B cell (primary cell): ENCODE measurements at regions not wholly inside any gene's neighbourhood (a gene's known extent, or its start where the extent isn't known, plus 50 kb on each side); places are given as distances from the start of the nearest gene placed in this dataset.

Source experiments
- EZH2 ChIP-seq: IDR thresholded peaks from 2 replicates; pipeline ENCODE4 v1.6.1; 2012; ENCODE audit warnings: borderline replicate concordance, low read depth, mild to moderate bottlenecking, moderate library complexity, low read length; ENCODE audit not compliant: insufficient read depth, poor library complexity, severe bottlenecking
- TF ChIP-seq, protein P1 (sequence below): fragments of 200-600 bp; IDR thresholded peaks from one replicate; pipeline ENCODE4 v1.8.0; 2022; ENCODE audit warnings: antibody characterized with exemption, mild to moderate bottlenecking

DNA sequence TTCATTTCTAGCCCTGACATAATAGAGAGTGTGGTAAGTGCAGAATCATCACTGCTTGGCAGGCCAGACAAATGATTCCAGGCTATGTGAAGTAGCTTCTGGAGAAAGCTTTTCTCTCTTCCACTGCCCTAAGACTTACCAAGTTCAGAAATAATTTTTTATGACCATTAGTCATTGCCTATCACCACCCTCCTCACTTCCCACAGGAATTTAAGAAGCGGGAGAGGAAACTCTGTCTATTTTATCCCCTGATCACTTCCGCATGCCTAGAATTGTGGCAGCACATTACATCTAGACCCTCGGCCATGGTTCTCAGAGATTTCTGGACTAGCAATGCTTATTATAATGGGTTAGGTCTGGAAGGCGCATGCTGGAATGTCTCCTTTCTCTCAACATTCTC, 397.8 kb upstream of the NR2F2 start:
- TF ChIP-seq, protein P1, sequence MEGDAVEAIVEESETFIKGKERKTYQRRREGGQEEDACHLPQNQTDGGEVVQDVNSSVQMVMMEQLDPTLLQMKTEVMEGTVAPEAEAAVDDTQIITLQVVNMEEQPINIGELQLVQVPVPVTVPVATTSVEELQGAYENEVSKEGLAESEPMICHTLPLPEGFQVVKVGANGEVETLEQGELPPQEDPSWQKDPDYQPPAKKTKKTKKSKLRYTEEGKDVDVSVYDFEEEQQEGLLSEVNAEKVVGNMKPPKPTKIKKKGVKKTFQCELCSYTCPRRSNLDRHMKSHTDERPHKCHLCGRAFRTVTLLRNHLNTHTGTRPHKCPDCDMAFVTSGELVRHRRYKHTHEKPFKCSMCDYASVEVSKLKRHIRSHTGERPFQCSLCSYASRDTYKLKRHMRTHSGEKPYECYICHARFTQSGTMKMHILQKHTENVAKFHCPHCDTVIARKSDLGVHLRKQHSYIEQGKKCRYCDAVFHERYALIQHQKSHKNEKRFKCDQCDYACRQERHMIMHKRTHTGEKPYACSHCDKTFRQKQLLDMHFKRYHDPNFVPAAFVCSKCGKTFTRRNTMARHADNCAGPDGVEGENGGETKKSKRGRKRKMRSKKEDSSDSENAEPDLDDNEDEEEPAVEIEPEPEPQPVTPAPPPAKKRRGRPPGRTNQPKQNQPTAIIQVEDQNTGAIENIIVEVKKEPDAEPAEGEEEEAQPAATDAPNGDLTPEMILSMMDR = no peak
- no peak for TF ChIP-seq EZH2
